ENCODE measurements at regions not wholly inside any gene's neighbourhood (a gene's known extent, or its start where the extent isn't known, plus 50 kb on each side); places are given as distances from the start of the nearest gene placed in this dataset.
"Not testable (repeated sequence)": the region's sequence is repeated elsewhere in the genome, so short reads cannot be mapped to it uniquely, and the experiment has no call there.

DNA sequence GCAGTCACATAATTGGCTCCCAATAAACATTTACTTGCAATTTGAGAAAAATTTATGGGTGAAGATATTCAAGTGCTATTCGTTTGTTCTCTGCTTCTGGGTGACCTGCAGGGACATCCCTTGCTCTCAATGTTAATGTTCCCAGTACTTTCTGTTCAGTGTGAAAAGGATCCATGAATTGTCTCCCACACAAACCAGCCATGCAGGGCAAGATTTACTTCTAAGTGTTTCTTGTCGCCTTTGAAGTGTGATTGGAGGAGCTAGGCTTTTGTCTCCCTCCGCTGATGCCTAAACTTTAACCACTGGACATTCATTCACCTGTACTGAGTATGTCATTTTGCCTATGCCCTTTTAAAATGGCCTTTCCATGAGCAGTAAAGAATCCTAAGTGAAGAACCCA, 66.4 kb upstream of the ADA2 start:
- Histone ChIP-seq H3K36me3 (ENCODE audit: control insufficient read depth, insufficient read depth, low read length) (no peaks in the 10 kb centered on the region), H3K27me3 (ENCODE audit: control insufficient read depth, insufficient read depth, low read length) (no peaks in the 10 kb centered on the region), H3K27ac (ENCODE audit: low read depth, low read length) (no peak overlapping the region), H3K9ac (ENCODE audit: low read length) (no peak overlapping the region), H3K4me3 (ENCODE audit: low read depth, low read length) (no peak overlapping the region), H3K4me1 (ENCODE audit: control insufficient read depth, insufficient read depth, low read length) (peaks cover 17% of the 10 kb centered on the region; the same call in 1 of the 2 replicates), H3K9me3 (ENCODE audit: control insufficient read depth, insufficient read depth, low read depth, low read length) (no peaks in the 10 kb centered on the region)

DNA sequence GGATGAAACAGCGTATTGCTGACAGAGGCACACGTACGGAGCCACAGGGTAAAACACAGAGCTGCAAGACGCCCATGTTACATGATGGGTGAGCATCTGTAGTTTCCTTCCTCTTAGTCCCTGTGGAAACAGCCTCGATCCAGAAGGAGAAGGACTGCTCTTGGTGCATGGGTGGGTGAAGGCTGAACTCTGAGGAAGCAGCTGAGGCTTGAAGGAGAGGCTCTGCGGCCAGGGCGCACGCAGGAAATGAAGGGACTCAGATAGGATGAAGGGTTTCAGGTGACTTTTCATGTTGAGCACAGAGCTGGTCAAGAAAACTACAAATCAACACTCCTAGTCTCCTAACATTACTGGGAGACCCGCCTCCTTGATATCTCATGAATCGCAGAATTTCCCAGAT, 65.7 kb upstream of the ADA2 start:
- Histone ChIP-seq H3K4me1 (ENCODE audit: control insufficient read depth, insufficient read depth, low read length) (peaks cover 17% of the 10 kb centered on the region; the same call in 1 of the 2 replicates), H3K9ac (ENCODE audit: low read length) (no peak overlapping the region), H3K27me3 (ENCODE audit: control insufficient read depth, insufficient read depth, low read length) (no peaks in the 10 kb centered on the region), H3K4me3 (ENCODE audit: low read depth, low read length) (no peak overlapping the region), H3K36me3 (ENCODE audit: control insufficient read depth, insufficient read depth, low read length) (no peaks in the 10 kb centered on the region), H3K9me3 (ENCODE audit: control insufficient read depth, insufficient read depth, low read depth, low read length) (no peaks in the 10 kb centered on the region), H3K27ac (ENCODE audit: low read depth, low read length) (no peak overlapping the region)

DNA sequence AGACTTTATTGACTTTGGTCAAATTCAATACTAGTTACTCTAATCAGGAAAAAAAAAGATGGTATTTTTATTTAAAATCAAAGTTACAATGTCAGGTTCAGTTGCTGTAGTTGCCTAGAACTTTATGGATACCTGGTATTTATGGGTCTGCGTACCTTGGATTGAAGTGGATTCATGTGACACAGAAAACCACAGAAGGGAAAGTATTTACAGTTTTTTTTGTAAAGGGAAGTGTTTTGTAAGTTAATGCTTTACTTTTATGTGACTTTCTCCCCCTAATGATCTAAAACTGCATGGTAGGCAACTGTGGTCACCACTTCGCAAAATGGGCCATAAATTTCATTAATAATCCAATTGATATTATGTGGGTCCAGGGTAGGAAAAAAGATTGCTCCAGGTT, 65.2 kb upstream of the ADA2 start:
- Histone ChIP-seq H3K4me1 (ENCODE audit: control insufficient read depth, insufficient read depth, low read length) (peaks cover 17% of the 10 kb centered on the region; the same call in 1 of the 2 replicates), H3K27me3 (ENCODE audit: control insufficient read depth, insufficient read depth, low read length) (no peaks in the 10 kb centered on the region), H3K27ac (ENCODE audit: low read depth, low read length) (no peak overlapping the region), H3K36me3 (ENCODE audit: control insufficient read depth, insufficient read depth, low read length) (no peaks in the 10 kb centered on the region), H3K9me3 (ENCODE audit: control insufficient read depth, insufficient read depth, low read depth, low read length) (no peaks in the 10 kb centered on the region), H3K4me3 (ENCODE audit: low read depth, low read length) (no peak overlapping the region), H3K9ac (ENCODE audit: low read length) (no peak overlapping the region)

DNA sequence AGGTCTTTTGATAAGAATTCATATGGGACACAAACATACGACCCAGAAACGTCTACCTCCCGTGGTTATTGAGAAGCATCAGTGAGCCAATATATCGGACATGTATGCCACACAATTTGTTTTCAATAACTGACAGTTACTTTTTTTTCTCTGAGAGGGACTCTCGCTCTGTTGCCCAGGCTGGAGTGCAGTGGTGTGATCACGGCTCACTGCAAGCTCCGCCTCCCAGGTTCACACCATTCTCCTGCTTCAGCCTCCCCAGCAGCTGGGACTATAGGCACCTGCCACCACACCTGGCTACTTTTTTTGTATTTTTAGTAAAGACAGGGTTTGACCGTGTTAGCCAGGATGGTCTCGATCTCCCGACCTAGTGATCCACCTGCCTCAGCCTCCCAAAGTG, 64.6 kb upstream of the ADA2 start:
- not testable (repeated sequence) for H3K36me3 ChIP-seq (ENCODE audit: control insufficient read depth, insufficient read depth, low read length); H3K27ac ChIP-seq (ENCODE audit: low read depth, low read length); H3K9me3 ChIP-seq (ENCODE audit: control insufficient read depth, insufficient read depth, low read depth, low read length); H3K4me3 ChIP-seq (ENCODE audit: low read depth, low read length); H3K9ac ChIP-seq (ENCODE audit: low read length); H3K27me3 ChIP-seq (ENCODE audit: control insufficient read depth, insufficient read depth, low read length)
- H3K4me1 ChIP-seq (ENCODE audit: control insufficient read depth, insufficient read depth, low read length): peaks cover 17% of the 10 kb centered on the region; the same call in 1 of the 2 replicates

DNA sequence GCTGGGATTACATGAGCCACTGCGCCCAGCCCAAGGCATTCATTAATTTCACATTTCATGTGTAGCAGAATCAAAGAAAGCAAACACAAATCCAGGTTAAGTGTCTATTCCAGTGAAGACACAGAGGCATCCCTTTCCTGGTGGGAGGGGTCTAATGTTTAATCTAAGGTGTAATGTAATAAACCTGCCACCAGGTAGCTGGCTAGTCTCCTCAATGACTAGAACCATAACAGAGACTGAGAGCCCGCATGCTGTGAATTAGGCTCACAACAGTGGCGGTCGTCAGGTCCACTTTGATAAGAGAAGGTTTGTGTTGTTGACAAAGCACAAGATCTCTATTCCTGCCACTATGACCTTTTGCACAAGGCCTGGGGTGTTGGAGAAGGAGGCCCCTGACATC, 64.2 kb upstream of the ADA2 start:
- Histone ChIP-seq H3K4me3 (ENCODE audit: low read depth, low read length) (no peak overlapping the region), H3K27ac (ENCODE audit: low read depth, low read length) (no peak overlapping the region), H3K9ac (ENCODE audit: low read length) (no peak overlapping the region), H3K27me3 (ENCODE audit: control insufficient read depth, insufficient read depth, low read length) (no peaks in the 10 kb centered on the region), H3K4me1 (ENCODE audit: control insufficient read depth, insufficient read depth, low read length) (peaks cover 14% of the 10 kb centered on the region; the same call in 1 of the 2 replicates), H3K9me3 (ENCODE audit: control insufficient read depth, insufficient read depth, low read depth, low read length) (no peaks in the 10 kb centered on the region), H3K36me3 (ENCODE audit: control insufficient read depth, insufficient read depth, low read length) (no peaks in the 10 kb centered on the region)

DNA sequence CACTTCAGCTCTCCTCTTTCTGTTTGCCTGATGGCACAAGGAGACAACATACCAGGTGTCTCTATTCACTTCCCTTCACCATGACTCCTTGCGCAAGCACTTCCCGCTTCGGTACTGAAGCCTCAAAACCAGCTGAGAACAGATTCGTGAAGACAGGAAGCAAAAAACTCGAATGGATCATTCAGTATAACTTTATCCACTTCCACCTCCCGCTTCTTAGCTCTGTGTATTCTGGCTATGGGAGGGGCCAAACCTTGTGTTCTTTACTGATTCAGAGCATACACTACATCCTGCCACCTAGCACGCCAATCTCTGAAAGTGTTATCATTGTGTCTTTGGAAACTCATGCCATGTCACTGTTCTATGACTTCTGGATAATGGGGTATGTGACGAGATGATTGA, 62.2 kb upstream of the ADA2 start:
- Histone ChIP-seq H3K27ac (ENCODE audit: low read depth, low read length) (no peak overlapping the region), H3K4me1 (ENCODE audit: control insufficient read depth, insufficient read depth, low read length) (peaks cover 14% of the 10 kb centered on the region; the same call in 1 of the 2 replicates), H3K4me3 (ENCODE audit: low read depth, low read length) (no peak overlapping the region), H3K27me3 (ENCODE audit: control insufficient read depth, insufficient read depth, low read length) (no peaks in the 10 kb centered on the region), H3K9me3 (ENCODE audit: control insufficient read depth, insufficient read depth, low read depth, low read length) (no peaks in the 10 kb centered on the region), H3K36me3 (ENCODE audit: control insufficient read depth, insufficient read depth, low read length) (no peaks in the 10 kb centered on the region), H3K9ac (ENCODE audit: low read length) (no peak overlapping the region)

DNA sequence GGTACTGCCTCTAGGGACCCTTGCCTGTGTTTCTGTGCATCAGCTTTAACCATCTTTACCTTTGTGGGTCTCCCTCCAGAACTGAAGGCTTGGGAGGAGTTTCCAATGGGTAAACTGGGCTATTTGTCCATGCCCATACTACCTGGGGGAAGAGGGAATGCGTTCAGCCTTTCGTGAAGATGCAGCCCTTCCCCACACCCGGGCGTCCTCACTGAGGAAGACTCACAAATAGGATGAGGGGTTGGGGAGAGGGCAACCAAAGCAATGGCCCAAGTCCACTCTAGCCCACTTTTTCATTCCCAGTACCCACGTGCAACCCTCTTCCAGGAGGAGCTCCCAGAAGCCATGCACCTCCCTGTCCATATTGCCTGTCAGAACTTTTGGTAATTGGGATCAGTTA, 61.8 kb upstream of the ADA2 start:
- H3K4me1 ChIP-seq (ENCODE audit: control insufficient read depth, insufficient read depth, low read length): peaks cover 14% of the 10 kb centered on the region; the same call in 1 of the 2 replicates
- no peaks in the 10 kb centered on the region for H3K27me3 ChIP-seq (ENCODE audit: control insufficient read depth, insufficient read depth, low read length)
- no peaks in the 10 kb centered on the region for H3K9me3 ChIP-seq (ENCODE audit: control insufficient read depth, insufficient read depth, low read depth, low read length)
- no peak overlapping the region for H3K9ac ChIP-seq (ENCODE audit: low read length)
- H3K4me3 ChIP-seq (ENCODE audit: low read depth, low read length): no peak overlapping the region
- no peak overlapping the region for H3K27ac ChIP-seq (ENCODE audit: low read depth, low read length)
- no peaks in the 10 kb centered on the region for H3K36me3 ChIP-seq (ENCODE audit: control insufficient read depth, insufficient read depth, low read length)

DNA sequence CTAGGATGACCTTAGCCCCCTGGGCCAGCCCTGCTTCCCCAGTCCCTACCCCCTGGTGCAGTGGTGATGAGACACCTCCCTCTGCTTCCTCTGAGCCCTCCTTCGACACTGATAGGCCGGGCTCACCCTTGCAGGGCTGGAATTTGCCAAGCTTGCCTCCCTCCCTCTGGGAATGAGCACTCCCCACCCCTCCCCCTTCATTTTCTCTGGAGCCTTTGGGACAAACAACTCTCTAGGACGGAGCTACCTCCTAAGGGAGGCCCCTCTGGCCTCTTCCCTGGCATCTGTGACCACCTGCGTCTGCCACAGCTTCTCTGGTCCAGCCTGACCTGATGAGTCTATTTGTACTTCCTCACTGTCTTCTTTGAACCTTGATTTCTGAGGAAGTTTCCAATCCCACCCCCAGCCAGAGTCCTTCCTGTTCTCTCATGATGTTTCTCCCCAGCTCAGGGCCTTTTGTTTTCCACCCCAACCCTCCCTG, 53.3 kb upstream of the ADA2 start:
- peak overlapping the region; percentile 42 for H3K27ac ChIP-seq (ENCODE audit: low read depth, low read length)
- H3K9me3 ChIP-seq (ENCODE audit: control insufficient read depth, insufficient read depth, low read depth, low read length): no peaks in the 10 kb centered on the region
- H3K9ac ChIP-seq (ENCODE audit: low read length): peak overlapping the region; percentile 55
- no peaks in the 10 kb centered on the region for H3K36me3 ChIP-seq (ENCODE audit: control insufficient read depth, insufficient read depth, low read length)
- peaks cover 44% of the 10 kb centered on the region for H3K4me1 ChIP-seq (ENCODE audit: control insufficient read depth, insufficient read depth, low read length)
- H3K4me3 ChIP-seq (ENCODE audit: low read depth, low read length): peak overlapping the region; percentile 9; the same call in 1 of the 2 replicates
- H3K27me3 ChIP-seq (ENCODE audit: control insufficient read depth, insufficient read depth, low read length): no peaks in the 10 kb centered on the region

DNA sequence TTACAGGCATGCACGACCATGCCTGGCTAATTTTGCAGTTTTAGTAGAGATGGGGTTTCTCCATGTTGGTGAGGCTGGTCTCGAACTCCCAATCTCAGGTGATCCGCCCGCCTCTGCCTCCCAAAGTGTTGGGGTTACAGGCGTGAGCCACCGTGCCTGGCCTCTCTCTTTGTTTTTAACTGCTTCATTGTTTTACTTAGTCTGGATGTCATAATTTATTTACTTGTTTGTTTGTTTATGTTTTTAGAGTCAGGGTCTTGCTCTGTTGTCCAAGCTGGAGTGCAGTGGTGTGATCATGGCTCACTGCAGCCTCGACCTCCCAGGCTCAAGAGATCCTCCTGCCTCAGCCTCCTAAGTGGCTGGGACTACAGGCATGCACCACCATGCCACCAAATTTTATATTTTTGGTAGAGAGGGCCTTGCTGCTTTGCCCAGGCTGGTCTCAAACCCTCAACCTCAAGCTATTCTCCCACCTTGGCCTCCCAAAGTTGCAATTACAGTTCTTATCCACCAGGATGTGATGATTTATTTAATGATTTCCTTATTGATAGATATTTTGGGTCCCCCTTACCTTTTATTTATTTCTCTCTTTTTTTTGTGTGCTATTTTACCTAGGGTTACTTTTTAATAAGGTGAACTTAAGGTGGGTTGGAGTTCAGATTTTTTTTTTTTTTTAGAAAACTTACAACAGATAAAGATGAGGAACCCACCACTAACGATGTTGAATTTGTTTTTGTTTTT, 52.6 kb upstream of the ADA2 start:
- no peak overlapping the region for H3K9ac ChIP-seq (ENCODE audit: low read length)
- no peak overlapping the region for H3K4me3 ChIP-seq (ENCODE audit: low read depth, low read length)
- H3K27me3 ChIP-seq (ENCODE audit: control insufficient read depth, insufficient read depth, low read length): no peaks in the 10 kb centered on the region
- no peaks in the 10 kb centered on the region for H3K9me3 ChIP-seq (ENCODE audit: control insufficient read depth, insufficient read depth, low read depth, low read length)
- no peaks in the 10 kb centered on the region for H3K36me3 ChIP-seq (ENCODE audit: control insufficient read depth, insufficient read depth, low read length)
- H3K4me1 ChIP-seq (ENCODE audit: control insufficient read depth, insufficient read depth, low read length): peaks cover 50% of the 10 kb centered on the region
- 0 out of 2 replicates have a peak overlapping the region, but pooled peaks have one; percentile 42 for H3K27ac ChIP-seq (ENCODE audit: low read depth, low read length)

DNA sequence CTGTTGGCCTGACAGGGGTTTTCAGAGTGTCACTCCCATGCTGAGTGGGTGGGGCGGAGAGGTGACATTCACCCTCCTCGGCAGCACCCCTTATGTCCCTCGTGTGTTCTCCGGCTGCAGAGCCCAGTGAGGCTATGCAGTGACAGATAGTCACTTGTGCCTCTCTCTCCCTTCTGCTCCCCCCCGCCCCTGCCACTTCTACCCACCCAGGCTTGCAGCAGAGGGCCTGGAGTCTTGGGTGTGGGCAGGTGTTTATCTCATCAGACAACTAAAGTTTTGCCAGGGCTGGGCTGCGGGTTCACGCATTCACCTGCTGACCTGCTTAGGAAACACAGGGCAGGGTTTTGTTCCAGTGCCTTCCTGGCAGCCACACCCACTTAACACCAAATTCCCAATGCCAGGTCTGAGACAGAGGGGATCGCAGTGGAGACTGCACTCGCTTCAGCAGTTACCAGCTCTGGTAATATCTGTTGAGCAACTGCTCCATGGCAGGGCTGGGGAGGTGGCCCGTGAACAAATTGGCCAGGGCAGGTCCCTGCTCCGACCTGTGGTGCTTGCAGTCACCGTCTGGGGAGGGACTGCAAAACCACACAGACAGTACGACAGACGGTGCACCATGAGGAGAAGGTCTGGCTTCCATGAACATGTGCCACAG, 50.5 kb upstream of the ADA2 start:
- no peak overlapping the region for H3K9ac ChIP-seq (ENCODE audit: low read length)
- H3K4me1 ChIP-seq (ENCODE audit: control insufficient read depth, insufficient read depth, low read length): peaks cover 70% of the 10 kb centered on the region
- H3K36me3 ChIP-seq (ENCODE audit: control insufficient read depth, insufficient read depth, low read length): no peaks in the 10 kb centered on the region
- H3K4me3 ChIP-seq (ENCODE audit: low read depth, low read length): no peak overlapping the region
- no peaks in the 10 kb centered on the region for H3K27me3 ChIP-seq (ENCODE audit: control insufficient read depth, insufficient read depth, low read length)
- H3K9me3 ChIP-seq (ENCODE audit: control insufficient read depth, insufficient read depth, low read depth, low read length): no peaks in the 10 kb centered on the region
- H3K27ac ChIP-seq (ENCODE audit: low read depth, low read length): no peak overlapping the region

DNA sequence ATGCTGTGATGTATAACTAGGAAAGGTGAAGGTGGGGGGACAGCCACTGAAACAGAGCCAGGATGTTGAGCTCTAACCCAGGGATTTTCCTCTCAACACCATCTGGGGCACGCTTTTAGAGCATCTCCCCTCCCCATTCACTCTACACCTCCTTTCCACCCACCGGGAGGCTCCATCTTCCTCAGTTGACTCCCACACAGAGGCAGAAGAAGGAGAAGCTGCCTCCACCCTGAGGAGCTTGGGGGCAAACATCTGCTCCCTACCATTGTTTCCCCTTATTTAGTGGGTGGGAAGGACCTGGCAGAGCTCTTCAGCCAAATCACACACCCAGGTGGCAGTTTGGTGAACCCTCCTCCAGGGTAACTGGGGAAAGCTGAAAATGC, 50.0 kb upstream of the ADA2 start:
- Histone ChIP-seq H3K9ac (ENCODE audit: low read length) (no peak overlapping the region), H3K4me1 (ENCODE audit: control insufficient read depth, insufficient read depth, low read length) (peaks cover 75% of the 10 kb centered on the region), H3K9me3 (ENCODE audit: control insufficient read depth, insufficient read depth, low read depth, low read length) (no peaks in the 10 kb centered on the region), H3K36me3 (ENCODE audit: control insufficient read depth, insufficient read depth, low read length) (no peaks in the 10 kb centered on the region), H3K4me3 (ENCODE audit: low read depth, low read length) (no peak overlapping the region), H3K27me3 (ENCODE audit: control insufficient read depth, insufficient read depth, low read length) (no peaks in the 10 kb centered on the region), H3K27ac (ENCODE audit: low read depth, low read length) (no peak overlapping the region)
